GM18873 (cell line): ENCODE measurements at regions not wholly inside any gene's neighbourhood (a gene's known extent, or its start where the extent isn't known, plus 50 kb on each side); places are given as distances from the start of the nearest gene placed in this dataset.

ENCODE experiments used
- ATAC-seq: cut with Tn5 transposase; IDR thresholded peaks from one replicate; pipeline ENCODE4 v1.9.1; 2021; ENCODE audit warnings: mild to moderate bottlenecking, moderate library complexity, moderate number of reproducible peaks; ENCODE audit not compliant: unreplicated experiment, low FRiP score

- no peak for ATAC-seq
Observed at GRCh38 chr15:45921376-45921775, 286.5 kb downstream of the SQOR start.

DNA sequence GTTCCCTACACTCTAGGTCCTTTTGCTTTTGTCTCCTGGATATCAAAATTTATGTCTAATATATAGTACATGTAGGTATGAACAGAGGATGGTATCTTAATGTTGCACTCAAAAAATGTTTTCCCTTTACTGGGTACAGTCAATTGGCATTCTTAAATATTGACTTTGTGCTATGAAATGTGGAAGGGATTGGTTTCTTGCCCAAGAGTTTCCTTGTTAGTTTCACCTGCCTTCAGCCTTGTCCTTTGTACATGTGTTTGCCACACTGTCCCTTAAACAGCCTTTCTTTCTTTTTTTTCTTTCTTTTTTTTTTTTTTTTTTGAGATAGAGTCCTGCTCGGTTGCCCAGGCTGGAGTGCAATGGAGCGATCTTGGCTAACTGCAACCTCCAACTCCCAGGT is 287.1 kb downstream of the SQOR start:
- ATAC-seq = no peak

GRCh38 chr15:45941367-45941766 is 306.5 kb downstream of the SQOR start:
- ATAC-seq = no peak

DNA sequence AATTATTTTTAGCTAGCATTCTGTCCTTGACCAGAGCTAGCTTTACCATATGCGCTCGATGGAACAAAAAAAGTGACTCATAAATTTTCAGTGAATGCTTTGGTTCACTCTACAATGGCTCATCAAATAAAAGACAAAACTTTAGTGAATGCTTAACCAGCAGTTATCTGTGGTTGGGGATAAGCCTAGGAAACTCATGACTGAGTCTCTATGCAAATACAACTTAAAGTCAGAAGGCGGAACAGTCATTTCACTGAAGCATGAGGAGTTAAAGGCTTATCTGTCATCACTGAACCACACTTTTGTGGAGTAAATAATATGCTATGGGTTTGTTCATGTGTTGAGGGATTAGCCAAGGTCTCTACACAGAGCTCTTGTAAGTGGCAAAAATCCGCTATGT is 308.4 kb downstream of the SQOR start:
- ATAC-seq = peak; percentile 60

DNA sequence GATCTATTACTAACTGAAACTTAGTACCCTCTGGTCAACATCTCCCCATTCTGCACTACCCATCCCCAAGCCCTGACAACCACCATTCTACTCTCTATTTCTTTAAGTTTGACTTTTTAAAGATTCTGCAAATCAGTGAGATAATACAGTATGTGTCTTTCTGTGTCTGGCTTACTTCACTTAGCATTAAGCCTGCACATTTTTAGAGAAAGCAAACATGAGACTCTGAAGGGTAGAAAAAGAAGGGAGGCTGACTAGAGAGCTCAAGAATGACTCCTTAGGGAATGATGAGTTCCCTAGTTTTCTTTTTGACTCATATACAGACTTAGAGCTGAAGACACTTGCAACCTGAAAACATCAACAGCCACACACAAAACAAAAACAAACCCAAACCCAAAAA is 311.3 kb downstream of the SQOR start:
- ATAC-seq = no peak

DNA sequence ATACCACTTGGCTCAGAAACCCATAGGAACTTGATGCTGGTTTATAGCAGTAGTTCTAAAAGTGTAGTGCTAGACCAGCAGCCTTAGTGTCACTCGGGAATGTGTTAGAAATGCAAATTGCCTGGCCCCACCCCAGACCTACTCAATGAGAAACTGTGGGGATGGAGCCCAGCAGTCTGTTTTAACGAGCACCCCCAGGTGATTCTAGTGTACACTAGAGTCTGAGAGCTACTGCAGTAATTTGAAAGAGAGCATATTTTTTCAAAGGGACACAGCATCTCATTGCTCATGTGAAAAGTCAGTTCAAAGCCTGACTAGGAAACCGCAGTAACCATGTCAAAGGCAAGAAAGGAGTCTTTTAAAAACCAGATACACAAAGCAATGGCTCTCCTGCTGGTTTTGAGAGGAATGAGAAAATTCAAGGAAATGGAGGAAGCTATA is 313.4 kb downstream of the SQOR start:
- ATAC-seq = no peak

- ATAC-seq = no peak
Observed at GRCh38 chr15:45958924-45959323, 324.1 kb downstream of the SQOR start.

DNA sequence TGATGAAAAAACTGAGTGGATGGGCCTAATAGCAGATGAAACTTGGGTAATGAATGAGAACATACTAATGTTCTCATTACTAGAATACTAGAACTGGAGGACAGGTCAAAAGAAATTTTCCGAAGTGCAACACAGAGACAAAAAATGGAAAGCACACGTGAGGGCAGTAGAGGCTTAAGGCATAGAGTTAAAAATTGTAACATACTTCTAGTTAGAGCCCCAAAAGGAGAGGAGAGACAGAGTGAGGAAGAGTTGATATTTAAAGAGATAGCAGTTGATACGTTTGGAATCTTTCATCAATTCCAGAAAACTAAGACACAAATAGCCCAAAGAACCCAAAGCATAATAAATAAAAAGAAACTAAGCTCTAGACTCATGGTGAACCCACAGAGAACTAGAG is 327.9 kb downstream of the SQOR start:
- ATAC-seq = no peak

DNA sequence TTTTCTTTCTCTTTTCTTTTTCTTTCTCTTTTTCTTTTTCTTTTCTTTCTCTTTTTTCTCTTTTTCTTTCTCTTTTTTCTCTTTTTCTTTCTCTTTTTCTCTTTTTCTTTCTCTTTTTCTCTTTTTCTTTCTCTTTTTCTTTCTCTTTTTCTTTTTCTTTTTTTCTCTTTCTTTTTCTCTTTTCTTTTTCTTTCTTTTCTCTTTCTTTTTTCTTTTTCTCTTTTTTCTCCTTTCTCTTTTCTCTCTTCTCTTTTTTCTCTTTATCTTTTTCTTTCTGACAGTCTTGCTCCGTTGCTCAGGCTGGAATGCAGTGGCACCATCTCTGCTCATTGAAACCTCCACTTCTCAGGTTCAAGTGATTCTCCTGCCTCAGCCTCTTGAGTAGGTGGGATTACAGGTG is 335.7 kb downstream of the SQOR start:
- no peak for ATAC-seq

GRCh38 chr15:45980366-45980765 is 345.5 kb downstream of the SQOR start:
- no peak for ATAC-seq

DNA sequence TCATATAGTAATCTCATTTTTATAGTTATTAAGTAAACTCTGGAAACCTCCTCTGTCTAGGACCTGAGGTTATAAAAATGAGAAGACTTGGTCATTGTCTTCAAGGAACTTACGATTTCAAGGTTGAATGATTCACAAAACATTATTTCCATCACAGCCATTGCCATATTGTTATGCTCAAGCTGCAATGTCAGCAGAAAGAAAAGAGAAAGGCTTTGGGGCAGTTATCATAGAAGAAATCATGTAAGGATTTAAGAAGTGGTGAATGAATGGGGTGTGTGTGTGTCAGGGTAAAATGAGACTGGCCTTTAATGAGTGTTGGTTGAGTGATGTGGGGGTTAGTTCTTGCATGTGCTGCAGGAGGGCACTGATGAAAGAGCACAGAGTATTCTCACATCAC is 346.8 kb downstream of the SQOR start:
- ATAC-seq = no peak

GRCh38 chr15:45991863-45992262 is 357.0 kb downstream of the SQOR start:
- ATAC-seq = no peak

DNA sequence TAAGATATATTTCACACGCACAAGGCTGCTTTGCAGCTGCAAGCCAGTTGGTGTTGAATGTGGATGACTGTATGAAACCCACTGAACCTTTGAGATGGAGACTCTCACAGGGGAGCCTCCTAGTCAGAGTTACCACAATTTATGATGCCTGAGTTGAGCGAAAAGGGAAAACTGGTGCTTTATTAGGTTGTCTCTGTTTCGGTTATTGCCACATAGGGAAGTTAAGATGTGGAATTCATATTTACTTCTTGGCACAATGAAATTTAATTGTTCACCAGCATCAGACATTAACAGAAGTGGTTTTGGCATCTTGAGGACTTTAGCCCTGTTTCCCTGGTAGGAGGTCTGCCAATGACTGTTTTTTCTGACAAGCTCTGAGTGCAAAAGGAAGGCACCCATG is 358.2 kb downstream of the SQOR start:
- no peak for ATAC-seq

GRCh38 chr15:45993508-45993907 is 358.7 kb downstream of the SQOR start:
- ATAC-seq = no peak

- no peak for ATAC-seq
Observed at GRCh38 chr15:45995800-45996199, 361.0 kb downstream of the SQOR start.

- ATAC-seq = no peak
Observed at GRCh38 chr15:46014532-46014931, 379.7 kb downstream of the SQOR start.

DNA sequence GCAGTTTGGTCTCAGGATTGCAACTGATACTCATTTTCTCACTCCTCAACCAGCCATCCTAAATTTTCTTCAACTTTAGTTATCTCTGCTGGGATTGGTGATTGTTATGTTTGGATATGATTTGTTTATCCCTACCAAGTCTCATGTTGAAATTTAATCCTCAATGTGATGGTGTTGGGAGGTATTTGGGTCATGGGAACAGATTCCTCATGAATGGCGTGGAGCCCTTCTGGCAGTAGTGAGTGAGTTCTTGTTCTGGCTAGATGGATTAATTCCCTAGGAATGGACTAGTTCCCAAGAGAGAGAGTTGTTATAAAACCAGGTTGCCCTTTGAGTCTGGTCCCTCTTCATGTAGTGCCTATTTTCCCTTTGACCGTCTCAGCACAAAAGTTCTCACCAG is 399.9 kb downstream of the SQOR start:
- ATAC-seq = no peak

- ATAC-seq = no peak
Observed at GRCh38 chr15:46039703-46040102, 404.9 kb downstream of the SQOR start.

DNA sequence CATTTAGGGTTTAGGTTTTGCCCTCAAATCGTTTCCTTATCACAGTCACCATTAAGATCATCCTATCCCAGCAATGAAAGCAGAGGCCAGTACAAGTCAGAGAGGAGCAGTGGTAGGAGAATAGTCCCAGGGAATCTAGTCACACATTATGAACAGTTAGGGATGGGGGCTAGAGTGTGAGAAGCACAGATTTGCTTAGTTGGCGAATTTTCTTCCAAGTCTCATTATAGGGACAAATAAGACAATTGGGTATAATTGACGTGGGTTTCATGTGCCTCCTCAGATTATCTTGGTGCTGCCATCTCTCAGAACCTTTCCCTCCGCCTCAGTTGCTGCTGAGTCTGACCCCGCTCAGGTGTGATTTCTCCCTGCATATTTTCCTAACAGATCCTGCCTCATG is 407.1 kb downstream of the SQOR start:
- ATAC-seq = no peak

DNA sequence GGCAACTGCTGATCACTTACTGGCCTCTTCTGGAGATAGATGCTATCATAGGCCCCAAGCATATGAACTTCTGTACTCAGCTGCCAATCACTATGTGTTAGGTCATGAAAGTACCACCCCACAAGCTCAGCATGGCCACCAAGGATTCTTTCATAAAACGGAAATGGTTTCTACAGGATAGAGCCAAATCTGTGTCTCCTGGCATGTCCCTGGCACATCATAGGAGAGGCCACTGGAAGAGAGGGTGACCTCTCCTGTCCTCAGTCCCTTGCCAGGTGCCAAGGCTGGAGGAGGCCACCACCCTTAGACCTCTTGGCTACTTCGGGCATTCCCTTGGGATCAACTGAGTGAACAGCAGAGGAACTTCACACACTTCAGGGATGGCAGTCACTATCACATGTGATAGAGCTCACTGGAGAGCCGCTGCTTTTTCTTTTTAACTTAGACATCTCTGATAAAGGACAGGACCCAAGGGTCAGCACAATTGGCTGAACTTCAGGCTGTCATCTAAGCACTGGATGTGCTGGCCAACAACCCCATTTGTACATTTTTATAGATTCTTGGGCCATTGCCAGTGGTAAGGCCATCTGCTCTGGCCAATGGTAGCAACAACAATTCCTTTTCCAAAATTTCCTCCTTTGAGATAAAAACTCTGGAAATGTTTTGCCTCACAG is 425.2 kb downstream of the SQOR start:
- no peak for ATAC-seq

DNA sequence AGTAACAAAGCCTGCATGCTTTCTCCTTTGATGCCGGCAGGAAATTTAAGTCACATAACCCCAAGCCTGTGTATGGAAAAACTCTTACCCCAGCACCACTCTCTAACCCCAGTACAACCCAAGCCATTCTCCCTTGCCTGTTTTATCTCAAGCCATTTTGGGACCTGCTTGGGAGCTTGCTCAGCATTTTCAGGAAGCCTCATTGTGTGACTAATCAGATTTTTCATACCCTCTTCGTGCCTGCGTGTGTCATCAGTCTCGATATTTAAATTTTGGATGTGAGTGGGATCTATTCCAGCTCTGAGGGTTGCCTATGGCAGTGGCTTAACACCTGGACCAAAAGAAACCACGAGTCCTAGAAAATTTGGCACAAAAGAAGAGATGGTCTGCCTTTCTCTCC is 426.2 kb downstream of the SQOR start:
- ATAC-seq = no peak

- no peak for ATAC-seq
Observed at GRCh38 chr15:46077220-46077619, 442.4 kb downstream of the SQOR start.

GRCh38 chr15:46079046-46079445 is 444.2 kb downstream of the SQOR start:
- ATAC-seq = no peak
